ENCODE measurements at regions not wholly inside any gene's neighbourhood (a gene's known extent, or its start where the extent isn't known, plus 50 kb on each side); places are given as distances from the start of the nearest gene placed in this dataset.

- no peaks in the 10 kb centered on the region for H4K20me1 ChIP-seq (replicated peaks; ENCODE audit: control insufficient read depth, insufficient read depth, low read length)
- H3K9me1 ChIP-seq (ENCODE audit: control insufficient read depth, insufficient read depth, low read length) = no peaks in the 10 kb centered on the region
- no peak for DNase-seq (ENCODE audit: extremely low read depth in 1 of 4, low spot score in 3 of 4)
- H3K9ac ChIP-seq (ENCODE audit: insufficient read depth in 1 of 2, low read depth in 2 of 2, low read length in 2 of 2) = no peak overlapping the region
- no peak for FAIRE-seq
- no peaks in the 10 kb centered on the region for H3K27me3 ChIP-seq (ENCODE audit: control insufficient read depth in 2 of 2, insufficient read depth in 2 of 2, low read length in 2 of 2)
- BruUV-seq (replicated peaks) = no TSS peak
- H3K4me3 ChIP-seq = no peak overlapping the region
- H3K27ac ChIP-seq (ENCODE audit: extremely low read depth, low read depth, low read length) = no peak overlapping the region
- H2AFZ ChIP-seq (ENCODE audit: low read depth, low read length) = no peak overlapping the region
- H3K4me1 ChIP-seq (replicated peaks in 1 of 2; ENCODE audit: control insufficient read depth in 2 of 2, insufficient read depth in 2 of 2, low read length in 2 of 2) = no peaks in the 10 kb centered on the region
- intact Hi-C loops (cut with micrococcal nuclease) (no loop called here), in situ Hi-C loops (cut with MboI) (no loop called here)
- no peaks in the 10 kb centered on the region for H3K9me3 ChIP-seq (replicated peaks; ENCODE audit: control insufficient read depth, insufficient read depth, low read depth, low read length)
- H3K36me3 ChIP-seq (ENCODE audit: control insufficient read depth, insufficient read depth, low read length) = no peaks in the 10 kb centered on the region
- ATAC-seq = no peak
- ChIA-PET POLR2A (interaction anchor here (0.6 kb wide), 1 partner anchor 51 kb away, joined by 3 read pairs; no protein-coding TSS in a partner anchor), CTCF (ENCODE audit: low intra/inter-chr PET ratio) (no interaction called here)
- no peaks in the 10 kb centered on the region for H3K79me2 ChIP-seq (ENCODE audit: control insufficient read depth, insufficient read depth, low read length)
- TF ChIP-seq ZNF785 (CRISPR knock-in tag; IDR thresholded peaks at IDR 0.05) = no peak
- peak; percentile 24; the same call in 1 of the 2 replicates for TF ChIP-seq ATF3 (IDR thresholded peaks at IDR 0.05)
- no peak for TF ChIP-seq ATF3 (CRISPR knock-in tag; conservative IDR thresholded peaks at IDR 0.05)
- H3K4me2 ChIP-seq (ENCODE audit: insufficient read depth, low read length) = no peak overlapping the region
- WGBS (ENCODE audit: insufficient coverage, low coverage, missing lambda C conversion rate) = 0% methylated on average over 2 of the region's 2 CpGs
These were observed 145.0 kb upstream of the MITF start for GRCh38 chr3:69594286-69594685.

GRCh38 chr3:69591164-69591736 lies 148.0 kb upstream of the MITF start:
- H3K36me3 ChIP-seq (ENCODE audit: control insufficient read depth, insufficient read depth, low read length) = no peaks in the 10 kb centered on the region
- CTCF ChIA-PET (ENCODE audit: low intra/inter-chr PET ratio) = no interaction called here
- intact Hi-C loops (cut with micrococcal nuclease) = no loop called here
- H3K9ac ChIP-seq (ENCODE audit: insufficient read depth in 1 of 2, low read depth in 2 of 2, low read length in 2 of 2) = no peak overlapping the region
- WGBS (ENCODE audit: insufficient coverage, low coverage, missing lambda C conversion rate) = 0% methylated on average over 4 of the region's 4 CpGs
- H3K4me3 ChIP-seq = no peak overlapping the region
- ATAC-seq (no peak), DNase-seq (ENCODE audit: extremely low read depth in 1 of 4, low spot score in 3 of 4) (no peak), FAIRE-seq (no peak)
- no peaks in the 10 kb centered on the region for H3K4me1 ChIP-seq (replicated peaks in 1 of 2; ENCODE audit: control insufficient read depth in 2 of 2, insufficient read depth in 2 of 2, low read length in 2 of 2)
- TF ChIP-seq, protein P1, sequence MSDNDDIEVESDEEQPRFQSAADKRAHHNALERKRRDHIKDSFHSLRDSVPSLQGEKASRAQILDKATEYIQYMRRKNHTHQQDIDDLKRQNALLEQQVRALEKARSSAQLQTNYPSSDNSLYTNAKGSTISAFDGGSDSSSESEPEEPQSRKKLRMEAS (CRISPR knock-in tag; IDR thresholded peaks at IDR 0.05) = no peak
- no peak for TF ChIP-seq ZNF318 (IDR thresholded peaks at IDR 0.05; ENCODE audit: borderline replicate concordance in 1 of 2, low read depth in 1 of 2)
- no peaks in the 10 kb centered on the region for H3K27me3 ChIP-seq (ENCODE audit: control insufficient read depth in 2 of 2, insufficient read depth in 2 of 2, low read length in 2 of 2)
- no peaks in the 10 kb centered on the region for H3K79me2 ChIP-seq (ENCODE audit: control insufficient read depth, insufficient read depth, low read length)
- no peak overlapping the region for H2AFZ ChIP-seq (ENCODE audit: low read depth, low read length)
- no TSS peak for BruUV-seq (replicated peaks)
- POLR2A ChIA-PET = interaction anchor here (0.5 kb wide), 1 partner anchor 60 kb away, joined by 3 read pairs; no protein-coding TSS in a partner anchor
- H3K9me3 ChIP-seq (replicated peaks; ENCODE audit: control insufficient read depth, insufficient read depth, low read depth, low read length) = no peaks in the 10 kb centered on the region
- H4K20me1 ChIP-seq (replicated peaks; ENCODE audit: control insufficient read depth, insufficient read depth, low read length) = no peaks in the 10 kb centered on the region
- no peak overlapping the region for H3K4me2 ChIP-seq (ENCODE audit: insufficient read depth, low read length)
- no peak overlapping the region for H3K27ac ChIP-seq (ENCODE audit: extremely low read depth, low read depth, low read length)
- no peaks in the 10 kb centered on the region for H3K9me1 ChIP-seq (ENCODE audit: control insufficient read depth, insufficient read depth, low read length)
- in situ Hi-C loops (cut with MboI) = no loop called here
